ENCODE measurements at regions not wholly inside any gene's neighbourhood (a gene's known extent, or its start where the extent isn't known, plus 50 kb on each side); places are given as distances from the start of the nearest gene placed in this dataset.

- no peaks in the 10 kb centered on the region for H3K4me1 ChIP-seq (ENCODE audit: low read length)
- H3F3A ChIP-seq (ENCODE audit: insufficient read depth, low read length) = no peaks in the 10 kb centered on the region
- no peaks in the 10 kb centered on the region for H3K79me2 ChIP-seq (ENCODE audit: low read length)
- no peak overlapping the region for H3K27ac ChIP-seq (ENCODE audit: low read length)
- no peaks in the 10 kb centered on the region for H3K9me3 ChIP-seq (replicated peaks; ENCODE audit: insufficient read depth, low read length)
- no peak overlapping the region for H2AFZ ChIP-seq (ENCODE audit: low read length)
- no peak overlapping the region for H3K4me3 ChIP-seq (ENCODE audit: low read length)
- H4K20me1 ChIP-seq (ENCODE audit: insufficient read depth, low read length) = no peaks in the 10 kb centered on the region
- H3K36me3 ChIP-seq (replicated peaks; ENCODE audit: insufficient read depth, low read length) = no peaks in the 10 kb centered on the region
- H3K27me3 ChIP-seq (replicated peaks; ENCODE audit: insufficient read depth, low read length) = peaks cover 7% of the 10 kb centered on the region; the same call in 1 of the 2 replicates
- no peak for DNase-seq
- H3K9ac ChIP-seq (ENCODE audit: low read length) = no peak overlapping the region
- no peak overlapping the region for H3K4me2 ChIP-seq (ENCODE audit: low read depth, low read length)
- no peak for TF ChIP-seq EZH2 (optimal IDR thresholded peaks at IDR 0.05; ENCODE audit: low read depth, low read length)
- no peaks in the 10 kb centered on the region for H3K9me2 ChIP-seq (replicated peaks; ENCODE audit: insufficient read depth, low read length)
These were observed 290.7 kb upstream of the ID2 start for GRCh38 chr2:8391126-8391525.

GRCh38 chr2:8391584-8391983 is 290.3 kb upstream of the ID2 start:
- DNase-seq = no peak
- H3K4me3 ChIP-seq (ENCODE audit: low read length) = no peak overlapping the region
- no peaks in the 10 kb centered on the region for H3K36me3 ChIP-seq (replicated peaks; ENCODE audit: insufficient read depth, low read length)
- no peak overlapping the region for H2AFZ ChIP-seq (ENCODE audit: low read length)
- no peaks in the 10 kb centered on the region for H3K9me2 ChIP-seq (replicated peaks; ENCODE audit: insufficient read depth, low read length)
- H3K27me3 ChIP-seq (replicated peaks; ENCODE audit: insufficient read depth, low read length) = peaks cover 7% of the 10 kb centered on the region; the same call in 1 of the 2 replicates
- H3K4me1 ChIP-seq (ENCODE audit: low read length) = no peaks in the 10 kb centered on the region
- no peaks in the 10 kb centered on the region for H3F3A ChIP-seq (ENCODE audit: insufficient read depth, low read length)
- H3K27ac ChIP-seq (ENCODE audit: low read length) = no peak overlapping the region
- TF ChIP-seq EZH2phosphoT487 (IDR thresholded peaks at IDR 0.05; ENCODE audit: low read length) (no peak), CTCF (IDR thresholded peaks at IDR 0.05; ENCODE audit: low read length) (no peak), EZH2 (optimal IDR thresholded peaks at IDR 0.05; ENCODE audit: low read depth, low read length) (no peak)
- H3K4me2 ChIP-seq (ENCODE audit: low read depth, low read length) = no peak overlapping the region
- H4K20me1 ChIP-seq (ENCODE audit: insufficient read depth, low read length) = no peaks in the 10 kb centered on the region
- H3K79me2 ChIP-seq (ENCODE audit: low read length) = no peaks in the 10 kb centered on the region
- no peak overlapping the region for H3K9ac ChIP-seq (ENCODE audit: low read length)
- no peaks in the 10 kb centered on the region for H3K9me3 ChIP-seq (replicated peaks; ENCODE audit: insufficient read depth, low read length)

- no peaks in the 10 kb centered on the region for H3K9me2 ChIP-seq (replicated peaks; ENCODE audit: insufficient read depth, low read length)
- H3K9ac ChIP-seq (ENCODE audit: low read length) = no peak overlapping the region
- H2AFZ ChIP-seq (ENCODE audit: low read length) = no peak overlapping the region
- H3K27ac ChIP-seq (ENCODE audit: low read length) = no peak overlapping the region
- H3K36me3 ChIP-seq (replicated peaks; ENCODE audit: insufficient read depth, low read length) = no peaks in the 10 kb centered on the region
- no peak for TF ChIP-seq EZH2phosphoT487 (IDR thresholded peaks at IDR 0.05; ENCODE audit: low read length)
- TF ChIP-seq EZH2 (optimal IDR thresholded peaks at IDR 0.05; ENCODE audit: low read depth, low read length) = no peak
- TF ChIP-seq CTCF (IDR thresholded peaks at IDR 0.05; ENCODE audit: low read length) = no peak
- DNase-seq = no peak
- H3K4me3 ChIP-seq (ENCODE audit: low read length) = no peak overlapping the region
- H3K4me2 ChIP-seq (ENCODE audit: low read depth, low read length) = no peak overlapping the region
- no peaks in the 10 kb centered on the region for H3K4me1 ChIP-seq (ENCODE audit: low read length)
- H3F3A ChIP-seq (ENCODE audit: insufficient read depth, low read length) = no peaks in the 10 kb centered on the region
- no peaks in the 10 kb centered on the region for H3K9me3 ChIP-seq (replicated peaks; ENCODE audit: insufficient read depth, low read length)
- no peaks in the 10 kb centered on the region for H3K79me2 ChIP-seq (ENCODE audit: low read length)
- H4K20me1 ChIP-seq (ENCODE audit: insufficient read depth, low read length) = no peaks in the 10 kb centered on the region
- H3K27me3 ChIP-seq (replicated peaks; ENCODE audit: insufficient read depth, low read length) = peaks cover 7% of the 10 kb centered on the region; the same call in 1 of the 2 replicates
These were observed 289.6 kb upstream of the ID2 start for GRCh38 chr2:8392098-8392866.

GRCh38 chr2:8393506-8393905 is 288.4 kb upstream of the ID2 start:
- Histone ChIP-seq H3F3A (ENCODE audit: insufficient read depth, low read length) (no peaks in the 10 kb centered on the region), H3K27ac (ENCODE audit: low read length) (no peak overlapping the region), H3K27me3 (replicated peaks; ENCODE audit: insufficient read depth, low read length) (peaks cover 7% of the 10 kb centered on the region; the same call in 1 of the 2 replicates), H3K9me3 (replicated peaks; ENCODE audit: insufficient read depth, low read length) (no peaks in the 10 kb centered on the region), H3K4me2 (ENCODE audit: low read depth, low read length) (no peak overlapping the region), H3K9ac (ENCODE audit: low read length) (no peak overlapping the region), H3K4me3 (ENCODE audit: low read length) (no peak overlapping the region), H3K36me3 (replicated peaks; ENCODE audit: insufficient read depth, low read length) (no peaks in the 10 kb centered on the region), H3K4me1 (ENCODE audit: low read length) (no peaks in the 10 kb centered on the region), H4K20me1 (ENCODE audit: insufficient read depth, low read length) (no peaks in the 10 kb centered on the region), H3K79me2 (ENCODE audit: low read length) (no peaks in the 10 kb centered on the region), H3K9me2 (replicated peaks; ENCODE audit: insufficient read depth, low read length) (no peaks in the 10 kb centered on the region), H2AFZ (ENCODE audit: low read length) (no peak overlapping the region)
- TF ChIP-seq CTCF (IDR thresholded peaks at IDR 0.05; ENCODE audit: low read length) (no peak), EZH2phosphoT487 (IDR thresholded peaks at IDR 0.05; ENCODE audit: low read length) (no peak), EZH2 (optimal IDR thresholded peaks at IDR 0.05; ENCODE audit: low read depth, low read length) (no peak)
- DNase-seq = no peak
